ENCODE measurements at regions not wholly inside any gene's neighbourhood (a gene's known extent, or its start where the extent isn't known, plus 50 kb on each side); places are given as distances from the start of the nearest gene placed in this dataset.

DNA sequence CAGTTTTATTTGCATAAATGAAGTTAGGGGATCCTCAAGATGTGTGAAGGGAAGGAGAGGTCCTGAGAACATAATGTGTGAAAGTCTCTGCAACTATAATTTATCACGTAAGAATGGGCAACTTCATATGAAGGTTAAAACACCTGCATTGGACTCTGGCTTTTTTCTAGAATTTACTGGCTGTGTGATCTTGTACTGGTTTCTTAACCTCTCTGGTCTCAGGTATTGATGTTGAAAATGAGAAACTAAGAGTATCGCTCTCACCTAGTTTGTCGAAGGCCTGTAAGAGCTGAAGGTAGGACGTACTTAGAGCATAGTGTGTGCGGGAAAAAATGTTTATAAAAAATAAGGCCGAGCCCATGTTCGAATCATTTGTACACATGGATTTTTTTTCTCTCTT is 280.5 kb downstream of the ICE1 start:
- Histone ChIP-seq H3K36me3 (no peaks in the 10 kb centered on the region), H3K27me3 (no peaks in the 10 kb centered on the region), H3K27ac (no peak overlapping the region), H3K4me1 (no peaks in the 10 kb centered on the region), H3K9me3 (no peaks in the 10 kb centered on the region), H3K4me3 (no peak overlapping the region)
- no peak for DNase-seq
- TF ChIP-seq POLR2A (IDR thresholded peaks at IDR 0.05), result no peak
- TF ChIP-seq, protein P1, sequence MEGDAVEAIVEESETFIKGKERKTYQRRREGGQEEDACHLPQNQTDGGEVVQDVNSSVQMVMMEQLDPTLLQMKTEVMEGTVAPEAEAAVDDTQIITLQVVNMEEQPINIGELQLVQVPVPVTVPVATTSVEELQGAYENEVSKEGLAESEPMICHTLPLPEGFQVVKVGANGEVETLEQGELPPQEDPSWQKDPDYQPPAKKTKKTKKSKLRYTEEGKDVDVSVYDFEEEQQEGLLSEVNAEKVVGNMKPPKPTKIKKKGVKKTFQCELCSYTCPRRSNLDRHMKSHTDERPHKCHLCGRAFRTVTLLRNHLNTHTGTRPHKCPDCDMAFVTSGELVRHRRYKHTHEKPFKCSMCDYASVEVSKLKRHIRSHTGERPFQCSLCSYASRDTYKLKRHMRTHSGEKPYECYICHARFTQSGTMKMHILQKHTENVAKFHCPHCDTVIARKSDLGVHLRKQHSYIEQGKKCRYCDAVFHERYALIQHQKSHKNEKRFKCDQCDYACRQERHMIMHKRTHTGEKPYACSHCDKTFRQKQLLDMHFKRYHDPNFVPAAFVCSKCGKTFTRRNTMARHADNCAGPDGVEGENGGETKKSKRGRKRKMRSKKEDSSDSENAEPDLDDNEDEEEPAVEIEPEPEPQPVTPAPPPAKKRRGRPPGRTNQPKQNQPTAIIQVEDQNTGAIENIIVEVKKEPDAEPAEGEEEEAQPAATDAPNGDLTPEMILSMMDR (IDR thresholded peaks at IDR 0.05), result no peak

DNA sequence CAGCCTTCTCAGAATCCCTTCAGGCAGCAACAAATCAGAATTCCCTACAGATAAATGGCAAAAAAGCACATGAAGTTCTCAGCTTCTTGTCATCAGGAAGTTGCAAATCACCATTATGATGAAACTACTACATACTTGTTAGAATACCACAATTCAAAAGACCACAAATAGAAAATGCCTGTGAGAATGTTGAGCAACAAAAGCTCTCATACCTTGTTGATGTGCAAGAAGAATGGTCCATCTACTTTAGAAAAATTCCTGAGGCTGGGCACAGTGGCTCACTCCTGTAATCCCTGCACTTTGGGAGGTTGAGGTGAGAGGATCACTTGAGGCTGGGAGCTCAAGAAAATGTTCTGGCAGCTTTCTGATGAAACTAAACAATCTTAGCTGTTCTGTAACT is 278.1 kb downstream of the ICE1 start:
- no peak for DNase-seq

DNA sequence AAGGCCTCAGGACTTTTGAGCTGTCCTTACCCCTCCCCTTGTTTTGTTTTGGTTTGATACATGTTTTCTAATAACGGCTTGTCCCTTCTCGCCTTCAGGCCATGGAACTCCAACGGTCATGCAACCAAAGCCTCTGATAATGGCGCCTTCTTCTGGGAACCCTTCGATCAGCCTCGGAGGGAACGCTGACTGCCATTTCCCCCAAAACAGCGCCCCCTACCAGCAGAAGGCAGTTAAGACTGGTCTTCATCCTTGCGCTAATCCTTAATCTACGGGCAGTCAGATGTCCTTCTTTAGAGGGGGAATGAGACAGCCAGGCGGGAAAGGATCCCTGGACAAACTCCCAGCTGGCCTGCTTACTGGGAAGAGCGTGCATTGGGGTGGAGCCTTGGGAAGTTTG is 276.6 kb downstream of the ICE1 start:
- Histone ChIP-seq H3K27ac (no peak overlapping the region), H3K4me1 (no peaks in the 10 kb centered on the region), H3K36me3 (no peaks in the 10 kb centered on the region), H3K4me3 (no peak overlapping the region), H3K27me3 (no peaks in the 10 kb centered on the region), H3K9me3 (no peaks in the 10 kb centered on the region)
- TF ChIP-seq, protein P1 (IDR thresholded peaks at IDR 0.05), result no peak
- TF ChIP-seq POLR2A (IDR thresholded peaks at IDR 0.05), result no peak
- DNase-seq, result no peak

More for the DNA sequence above, 278.1 kb downstream of the ICE1 start:
- H3K9me3 ChIP-seq, result no peaks in the 10 kb centered on the region
- TF ChIP-seq POLR2A (IDR thresholded peaks at IDR 0.05), result no peak
- TF ChIP-seq, protein P1 (IDR thresholded peaks at IDR 0.05), result no peak
- H3K4me3 ChIP-seq, result no peak overlapping the region
- no peaks in the 10 kb centered on the region for H3K4me1 ChIP-seq
- no peaks in the 10 kb centered on the region for H3K36me3 ChIP-seq
- no peaks in the 10 kb centered on the region for H3K27me3 ChIP-seq
- no peak overlapping the region for H3K27ac ChIP-seq

DNA sequence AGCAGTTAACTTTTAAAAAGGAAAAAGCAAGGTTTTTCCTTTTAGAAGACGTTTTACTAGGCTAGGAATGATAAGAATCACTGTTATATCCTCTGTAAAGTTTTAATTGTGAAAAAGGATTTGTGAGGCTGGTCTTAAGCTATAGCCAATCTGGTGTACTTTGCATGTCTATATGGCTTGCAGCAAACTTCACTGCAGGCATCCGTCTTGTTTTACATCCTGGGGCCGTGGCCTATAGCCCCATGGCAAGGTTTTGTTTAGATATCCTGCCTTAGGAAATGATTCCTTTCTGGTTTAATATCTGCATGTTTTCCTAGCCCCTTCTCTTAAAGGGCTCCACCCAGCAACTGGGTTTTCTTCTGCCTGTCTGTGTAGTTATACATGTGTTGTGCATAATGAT is 272.8 kb downstream of the ICE1 start:
- TF ChIP-seq, protein P1 (IDR thresholded peaks at IDR 0.05), result no peak
- no peak for TF ChIP-seq POLR2A (IDR thresholded peaks at IDR 0.05)
- no peak overlapping the region for H3K4me3 ChIP-seq

DNA sequence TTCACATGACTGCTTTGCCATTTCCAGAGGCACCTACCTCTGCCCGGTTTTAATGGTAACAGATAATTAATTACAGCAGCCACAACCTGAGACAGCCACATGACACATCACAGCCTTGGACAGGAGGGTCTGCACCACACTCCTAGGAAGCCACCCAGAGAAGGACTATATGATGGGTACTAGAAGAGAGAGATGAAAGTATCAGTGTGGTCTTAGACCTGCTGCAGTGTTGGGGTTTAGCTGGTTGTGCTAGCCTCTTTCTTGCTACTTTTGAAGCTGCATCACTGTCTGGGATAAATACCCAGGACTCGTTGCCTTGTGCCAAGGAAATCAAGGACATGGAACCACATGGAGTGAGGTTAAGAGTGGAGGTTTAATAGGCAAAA is 266.4 kb downstream of the ICE1 start:
- Histone ChIP-seq H3K9me3 (no peaks in the 10 kb centered on the region), H3K4me1 (no peaks in the 10 kb centered on the region), H3K36me3 (no peaks in the 10 kb centered on the region), H3K27me3 (no peaks in the 10 kb centered on the region), H3K27ac (no peak overlapping the region), H3K4me3 (no peak overlapping the region)
- DNase-seq, result no peak
- no peak for TF ChIP-seq POLR2A (IDR thresholded peaks at IDR 0.05)
- TF ChIP-seq, protein P1 (IDR thresholded peaks at IDR 0.05), result no peak

More for the DNA sequence above, 272.8 kb downstream of the ICE1 start:
- DNase-seq, result no peak
- H3K4me1 ChIP-seq, result no peaks in the 10 kb centered on the region
- no peak overlapping the region for H3K27ac ChIP-seq
- H3K27me3 ChIP-seq, result no peaks in the 10 kb centered on the region
- H3K9me3 ChIP-seq, result no peaks in the 10 kb centered on the region
- H3K36me3 ChIP-seq, result no peaks in the 10 kb centered on the region

Measured in Peyer's patch (tissue), 4 donors.